Heart left ventricle (tissue), 13 donors: ENCODE measurements at regions not wholly inside any gene's neighbourhood (a gene's known extent, or its start where the extent isn't known, plus 50 kb on each side); places are given as distances from the start of the nearest gene placed in this dataset.

Source experiments
- POLR2A ChIP-seq, 2 donors: fragments of 450-650 bp; IDR thresholded peaks; one replicate each; pipeline ENCODE4 v1.6.1; 2017; ENCODE audit warnings: antibody characterized with exemption in 2 of 2, mild to moderate bottlenecking in 2 of 2, moderate library complexity in 2 of 2
- TF ChIP-seq, protein P1 (sequence below), 12 donors: fragments of 200-600 bp; sonication (generic) in 4 of 12; IDR thresholded peaks; one replicate each; pipeline versions ENCODE4 v1.5.0 to v1.8.0; 2018 to 2022; ENCODE audit warnings: antibody characterized with exemption in 12 of 12, mild to moderate bottlenecking in 5 of 12
- donor health status: ischemic (EF 13 %, LVEDD 7.1; RV severe dilation, severe dysfunction).
- donor health status: DM: no; HTN: yes; CAD: no.
- donor health status: DM: no; HTN: no; CAD: no.
- donor health status: ischemic (EF 25% LVEDD 6.9; RV normal size, moderate dysfunction).
- donor health status: ischemic (EF 25% LVEDD 5.7; RV mildly dilated, moderate dysfunction).
- donor health status: ischemic (EF 35%, LVEDD 5.7; RV mildly dilated, moderate dysfunction).
- donor health status: nonischemic (EF 11% LVEDD 7.7; RV severe dilation, severe dysfunction).
- donor health status: DM: yes; HTN: yes; CAD: no.
- donor health status: PGD.
- donor health status: ischemic (EF 29% LVEDD 5.4; RV normal size, mild dysfunction).
- donor health status: nonischemic (EF 23%, LVEDD 6.1; RV moderate dilation, normal function).

DNA sequence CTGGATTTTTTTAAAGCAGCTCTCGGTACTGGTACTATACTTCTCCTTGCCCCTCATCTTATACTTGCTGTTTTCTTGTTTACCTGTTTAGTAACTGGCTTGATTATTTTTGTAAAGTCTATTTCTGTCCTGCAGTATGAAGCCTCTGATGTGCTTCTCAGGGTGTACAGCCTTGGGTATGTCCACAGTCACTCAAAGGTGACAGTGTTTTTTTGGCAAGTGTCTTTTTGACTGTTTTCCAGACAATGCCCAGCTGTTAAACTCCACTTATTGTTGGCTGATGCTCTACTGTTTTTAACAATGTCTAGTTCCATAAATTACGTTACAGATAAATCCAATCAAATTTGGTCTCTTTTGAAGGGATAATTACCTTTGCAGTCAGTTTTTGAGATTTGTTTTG, 475.2 kb downstream of the JRKL start:
- TF ChIP-seq, protein P1, sequence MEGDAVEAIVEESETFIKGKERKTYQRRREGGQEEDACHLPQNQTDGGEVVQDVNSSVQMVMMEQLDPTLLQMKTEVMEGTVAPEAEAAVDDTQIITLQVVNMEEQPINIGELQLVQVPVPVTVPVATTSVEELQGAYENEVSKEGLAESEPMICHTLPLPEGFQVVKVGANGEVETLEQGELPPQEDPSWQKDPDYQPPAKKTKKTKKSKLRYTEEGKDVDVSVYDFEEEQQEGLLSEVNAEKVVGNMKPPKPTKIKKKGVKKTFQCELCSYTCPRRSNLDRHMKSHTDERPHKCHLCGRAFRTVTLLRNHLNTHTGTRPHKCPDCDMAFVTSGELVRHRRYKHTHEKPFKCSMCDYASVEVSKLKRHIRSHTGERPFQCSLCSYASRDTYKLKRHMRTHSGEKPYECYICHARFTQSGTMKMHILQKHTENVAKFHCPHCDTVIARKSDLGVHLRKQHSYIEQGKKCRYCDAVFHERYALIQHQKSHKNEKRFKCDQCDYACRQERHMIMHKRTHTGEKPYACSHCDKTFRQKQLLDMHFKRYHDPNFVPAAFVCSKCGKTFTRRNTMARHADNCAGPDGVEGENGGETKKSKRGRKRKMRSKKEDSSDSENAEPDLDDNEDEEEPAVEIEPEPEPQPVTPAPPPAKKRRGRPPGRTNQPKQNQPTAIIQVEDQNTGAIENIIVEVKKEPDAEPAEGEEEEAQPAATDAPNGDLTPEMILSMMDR (IDR thresholded peaks at IDR 0.05) = no peak
- TF ChIP-seq POLR2A (IDR thresholded peaks at IDR 0.05) = no peak
